Hepatic stellate cell (primary cell): ENCODE measurements at regions not wholly inside any gene's neighbourhood (a gene's known extent, or its start where the extent isn't known, plus 50 kb on each side); places are given as distances from the start of the nearest gene placed in this dataset.
"Not testable (repeated sequence)": the region's sequence is repeated elsewhere in the genome, so short reads cannot be mapped to it uniquely, and the experiment has no call there.

Experiments used
- DNase-seq: peaks from one replicate; pipeline ENCODE4 v3.0.0; 2011; ENCODE audit warnings: low spot score

- not testable (repeated sequence) for DNase-seq
Measured at GRCh38 chr12:88368077-88368476, 212.2 kb downstream of the KITLG start.

DNA sequence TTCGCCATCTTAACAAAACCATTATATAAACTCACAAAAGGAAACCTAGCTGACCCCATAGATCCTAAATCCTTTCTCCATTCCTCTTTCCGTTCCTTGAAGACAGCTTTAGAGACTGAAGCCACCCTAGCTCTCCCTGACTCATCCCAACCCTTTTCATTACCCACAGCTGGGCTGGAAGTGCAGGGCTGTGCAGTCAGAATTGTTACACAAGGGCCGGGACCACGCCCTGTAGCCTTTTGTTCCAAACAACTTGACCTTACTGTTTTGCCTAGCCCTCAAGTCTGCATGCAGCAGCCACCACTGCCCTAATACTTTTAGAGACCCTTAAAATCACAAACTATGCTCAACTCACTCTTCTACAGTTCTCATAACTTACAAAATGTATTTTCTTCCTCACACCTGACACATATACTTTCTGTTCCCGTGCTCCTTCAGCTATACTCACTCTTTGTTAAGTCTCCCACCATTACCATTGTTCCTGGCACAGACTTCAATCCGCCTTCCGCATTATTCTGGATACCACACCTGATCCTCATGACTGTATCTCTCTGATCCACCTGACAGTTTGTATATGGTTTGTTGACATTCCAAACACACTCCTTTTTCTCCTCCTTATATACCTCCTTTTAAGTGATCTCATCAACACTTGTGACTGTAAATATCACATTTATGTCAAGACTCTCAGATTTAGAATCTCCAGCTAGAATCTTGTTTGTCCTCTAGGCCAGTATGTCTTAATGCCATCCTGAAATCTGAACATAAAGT lies 208.7 kb downstream of the KITLG start:
- no peak for DNase-seq

DNA sequence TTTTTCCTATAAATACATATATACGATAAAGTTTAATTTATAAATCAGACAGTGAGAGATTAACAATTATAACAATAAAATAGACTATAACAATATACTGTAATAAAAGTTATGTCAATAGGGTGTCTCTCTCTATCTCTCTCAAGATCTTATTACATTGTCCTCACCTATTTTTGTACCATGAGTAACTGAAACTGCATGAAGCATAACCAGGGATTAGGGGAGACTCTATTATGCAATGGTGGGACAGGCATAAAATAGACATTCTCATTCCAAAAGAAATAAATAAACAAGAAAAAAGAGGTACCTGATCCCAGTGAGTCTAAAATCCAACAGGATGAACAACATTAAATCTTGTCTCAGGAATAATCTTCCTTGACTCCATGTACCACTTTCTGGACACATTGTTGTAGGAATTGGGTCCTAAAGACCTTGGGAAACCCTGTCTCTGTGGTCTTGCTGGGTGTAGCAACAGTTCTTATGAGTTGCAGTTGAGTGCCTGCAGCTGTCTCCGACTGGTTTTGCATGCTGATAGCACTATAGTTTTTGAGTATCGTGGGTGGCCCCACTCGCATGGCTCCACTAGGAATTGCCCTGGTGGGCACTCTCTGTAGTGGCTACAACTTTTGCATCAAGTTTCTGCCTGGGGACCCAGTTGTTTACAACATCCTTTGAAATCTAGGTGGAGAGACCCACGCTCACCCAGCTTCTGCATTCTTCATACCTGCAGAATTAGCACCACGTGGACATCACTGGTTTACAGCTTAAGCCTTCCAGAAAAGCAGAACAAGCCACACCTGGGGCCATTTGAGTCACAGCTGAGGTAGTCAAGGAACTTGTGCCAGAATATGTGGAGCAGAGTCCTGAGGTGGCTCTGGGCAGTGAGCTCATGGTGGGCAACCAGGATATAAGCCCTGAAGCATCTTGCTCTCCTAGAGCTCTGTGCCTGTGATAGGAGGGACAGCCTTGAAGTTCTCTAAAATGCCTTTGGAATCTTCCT lies 204.7 kb downstream of the KITLG start:
- DNase-seq: no peak

GRCh38 chr12:88377973-88378372 lies 202.3 kb downstream of the KITLG start:
- DNase-seq: no peak

DNA sequence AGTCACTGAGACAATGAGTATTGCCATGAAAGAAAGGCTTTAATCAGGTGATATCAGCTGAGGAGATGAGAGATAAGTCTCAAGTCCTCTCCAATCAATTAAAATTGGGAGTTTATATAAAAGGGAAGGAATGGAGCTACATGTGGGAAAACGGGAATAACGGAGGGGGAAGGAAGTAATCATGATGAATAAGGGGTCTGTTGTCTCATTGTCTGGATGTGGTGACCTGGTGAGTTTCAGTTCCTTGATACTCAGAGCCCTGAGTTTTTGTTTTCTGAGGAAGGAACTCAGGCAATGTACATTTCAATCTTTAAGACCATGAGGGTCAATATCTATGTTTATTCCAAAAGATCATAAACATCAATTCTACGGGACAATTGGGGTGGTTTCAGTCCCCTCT lies 198.8 kb downstream of the KITLG start:
- no peak for DNase-seq

GRCh38 chr12:88383405-88383804 lies 196.9 kb downstream of the KITLG start:
- DNase-seq: no peak

- DNase-seq: no peak
Measured at GRCh38 chr12:88388566-88389540, 191.4 kb downstream of the KITLG start.

DNA sequence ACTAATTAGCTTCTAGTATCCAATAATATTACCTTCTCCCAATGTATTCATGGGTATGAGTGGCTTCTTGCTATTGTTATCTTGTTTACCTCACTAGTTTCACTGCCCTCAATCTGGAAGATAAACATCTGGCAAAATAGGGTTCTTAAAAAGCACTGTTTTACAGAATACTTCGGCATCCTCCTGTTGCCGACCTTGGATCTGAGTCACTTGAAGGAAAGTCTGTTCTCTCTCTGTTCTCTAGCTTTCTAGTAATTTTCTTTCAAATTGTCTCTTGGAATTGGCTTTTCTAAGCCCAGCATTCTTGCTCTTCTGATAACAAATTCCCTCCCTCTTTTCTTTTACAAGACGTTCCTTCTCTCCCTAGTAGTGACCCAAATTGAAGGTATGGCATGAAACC lies 189.5 kb downstream of the KITLG start:
- DNase-seq: no peak

GRCh38 chr12:88391556-88391955 lies 188.7 kb downstream of the KITLG start:
- peak; percentile 43 for DNase-seq

- no peak for DNase-seq
Measured at GRCh38 chr12:88393017-88393767, 187.1 kb downstream of the KITLG start.

- DNase-seq: no peak
Measured at GRCh38 chr12:88398031-88398430, 182.2 kb downstream of the KITLG start.

GRCh38 chr12:88399811-88400210 lies 180.5 kb downstream of the KITLG start:
- DNase-seq: no peak

GRCh38 chr12:88400302-88400701 lies 180.0 kb downstream of the KITLG start:
- no peak for DNase-seq

DNA sequence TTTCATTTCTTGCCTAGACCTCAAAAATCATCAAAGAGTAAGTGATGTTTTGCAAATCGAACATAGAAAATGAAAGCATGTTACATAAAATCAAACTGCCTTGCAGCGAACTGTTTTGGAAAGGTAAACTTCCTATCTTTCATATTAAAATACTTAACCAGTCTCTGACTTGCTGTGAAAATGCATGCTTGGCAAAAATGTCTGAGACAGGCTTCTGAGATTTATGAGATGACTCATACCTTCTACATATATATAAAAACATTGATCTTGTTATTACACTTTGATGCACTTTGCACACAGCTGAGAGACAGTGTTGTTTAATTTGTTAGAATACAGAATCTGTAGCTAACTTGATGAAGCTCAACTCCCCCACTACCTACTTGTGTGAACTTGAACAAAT lies 179.1 kb downstream of the KITLG start:
- no peak for DNase-seq

DNA sequence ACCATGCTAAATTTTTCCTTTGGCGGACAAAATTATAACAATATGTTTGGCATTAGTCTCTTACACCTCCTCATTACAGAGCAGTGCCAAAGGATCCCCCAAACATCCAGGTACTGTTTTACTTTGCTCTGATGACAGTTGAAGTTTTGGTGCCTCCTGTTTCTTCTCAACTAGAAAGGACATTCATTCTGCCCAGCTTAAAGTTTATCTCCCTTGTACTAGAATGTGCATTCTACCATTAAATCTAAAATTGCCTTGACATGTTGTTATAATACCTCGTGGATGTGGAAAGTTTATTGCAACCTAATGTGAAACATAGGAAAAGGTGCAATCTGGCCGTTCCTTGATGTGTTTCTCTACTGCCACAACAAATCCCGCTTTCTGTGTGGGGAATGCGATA lies 173.4 kb downstream of the KITLG start:
- DNase-seq: no peak

DNA sequence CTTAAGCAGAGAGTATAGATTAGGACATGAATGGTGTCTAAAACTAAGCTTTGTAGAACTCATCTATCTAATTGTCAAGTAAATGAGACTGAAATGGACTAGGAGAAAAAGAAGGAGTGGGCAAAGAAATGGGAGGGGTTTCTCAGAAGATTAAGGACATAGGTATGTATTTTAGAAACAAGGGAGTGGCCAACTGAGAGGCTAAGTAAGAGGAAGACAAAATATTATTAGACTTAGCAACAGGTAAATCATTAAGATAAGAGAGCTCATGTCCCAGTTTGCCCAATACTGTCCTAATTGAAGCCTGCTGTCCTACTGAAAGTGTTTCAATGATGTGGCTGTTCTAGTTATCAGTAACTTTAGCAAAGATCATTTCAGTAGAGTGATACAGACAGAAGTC lies 171.4 kb downstream of the KITLG start:
- DNase-seq: no peak

GRCh38 chr12:88409257-88409656 lies 171.0 kb downstream of the KITLG start:
- no peak for DNase-seq

- no peak for DNase-seq
Measured at GRCh38 chr12:88411689-88412088, 168.6 kb downstream of the KITLG start.

DNA sequence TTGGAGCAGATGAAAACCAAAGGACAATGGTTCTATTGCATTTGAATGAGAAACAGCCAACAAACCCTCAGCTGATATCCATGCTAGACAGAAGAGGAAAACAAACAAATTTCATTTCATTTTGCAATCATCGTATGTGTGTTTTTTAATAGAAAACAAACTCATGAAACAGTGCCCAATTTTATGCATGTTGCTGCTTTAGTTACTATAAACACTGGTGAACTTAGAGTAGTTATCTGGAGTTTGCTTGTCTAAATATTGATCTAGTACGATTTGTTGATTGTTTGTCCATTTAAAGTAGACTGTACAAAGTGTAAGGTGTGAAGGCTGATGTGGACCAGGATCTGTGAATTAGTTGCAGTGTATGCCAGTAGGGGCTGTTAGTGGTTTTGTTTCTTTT lies 166.6 kb downstream of the KITLG start:
- DNase-seq: no peak

DNA sequence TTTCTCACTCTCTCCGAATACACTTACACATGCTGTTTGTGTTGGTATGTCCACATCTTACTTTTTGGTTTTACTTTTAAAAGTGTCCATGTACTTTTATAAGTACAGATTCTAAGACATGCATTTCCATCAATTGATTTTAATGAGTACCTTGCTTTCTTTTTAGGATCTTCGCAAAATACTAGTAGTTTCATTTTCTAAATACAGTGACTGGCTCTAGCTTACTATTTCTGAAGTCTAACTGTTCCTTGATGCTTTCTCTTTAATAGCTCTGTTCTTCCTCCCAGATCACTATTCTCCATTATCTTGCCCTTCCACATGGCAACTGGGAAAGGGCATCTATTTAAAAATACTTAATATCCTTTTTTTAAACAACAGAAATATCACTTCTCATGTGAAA lies 164.1 kb downstream of the KITLG start:
- DNase-seq: no peak

GRCh38 chr12:88416786-88417185 lies 163.5 kb downstream of the KITLG start:
- DNase-seq: no peak
